Prostate gland (tissue), 2 donors: ENCODE measurements at regions not wholly inside any gene's neighbourhood (a gene's known extent, or its start where the extent isn't known, plus 50 kb on each side); places are given as distances from the start of the nearest gene placed in this dataset.

Source experiments
- CTCF ChIP-seq, 4 experiments: fragments of 200-600 bp in 2 of 4; fragments of 450-650 bp in 2 of 4; sonication (generic) in 2 of 4; IDR thresholded peaks; 1 replicate in 3 of 4; 2 replicates in 1 of 4; pipeline ENCODE4 v1.5.1; 2016 to 2019; ENCODE audit warnings: antibody characterized with exemption in 4 of 4, mild to moderate bottlenecking in 2 of 4, moderate library complexity in 2 of 4
- POLR2A ChIP-seq: fragments of 450-650 bp; IDR thresholded peaks from one replicate; pipeline ENCODE4 v1.6.1; 2016; ENCODE audit warnings: antibody characterized with exemption, mild to moderate bottlenecking
- POLR2AphosphoS5 ChIP-seq: sonication (generic); formaldehyde crosslinking; IDR thresholded peaks from one replicate; pipeline ENCODE4 v1.6.1; 2017; ENCODE audit warnings: antibody characterized with exemption

GRCh38 chr12:59453475-59453874, 142.4 kb upstream of the SLC16A7 start:
- TF ChIP-seq CTCF (IDR thresholded peaks at IDR 0.05) (no peak), POLR2A (no peak), POLR2AphosphoS5 (no peak)
